WTC11 (cell line): ENCODE measurements at regions not wholly inside any gene's neighbourhood (a gene's known extent, or its start where the extent isn't known, plus 50 kb on each side); places are given as distances from the start of the nearest gene placed in this dataset.

ENCODE experiments used
- ATAC-seq: fragments of 200-7000 bp; cut with Tn5 transposase; 2 replicates; pipeline ENCODE4 v1.10.0; 2021; ENCODE audit warnings: mild to moderate bottlenecking, moderate library complexity
- CTCF ChIA-PET: fragments of 300-600 bp; sonication (Branson Sonifier 250); formaldehyde crosslinking; loops from one replicate; lab custom pipeline; 2021; ENCODE audit warnings: antibody characterized with exemption; lab: Charles Lee
- POLR2A ChIA-PET: fragments of 350-600 bp; sonication (Branson Sonifier 250); formaldehyde crosslinking; loops from one replicate; lab custom pipeline; 2021; ENCODE audit warnings: antibody characterized with exemption; lab: Charles Lee
- DNase-seq: peaks from one replicate; pipeline ENCODE4 v3.0.0; 2021; ENCODE audit warnings: low spot score
- H3K27ac Mint-ChIP-seq: 2 replicates; pipeline ENCODE4 v1.8.0; 2021; ENCODE audit warnings: mixed read lengths
- H3K27me3 Mint-ChIP-seq: 2 replicates; pipeline ENCODE4 v1.8.0; 2021; ENCODE audit warnings: low read depth, mild to moderate bottlenecking, moderate library complexity, mixed read lengths
- H3K36me3 Mint-ChIP-seq: 2 replicates; pipeline ENCODE4 v1.8.0; 2021; ENCODE audit warnings: mixed read lengths
- H3K4me1 Mint-ChIP-seq: 2 replicates; pipeline ENCODE4 v1.8.0; 2022; ENCODE audit warnings: mixed read lengths
- H3K4me3 Mint-ChIP-seq: 2 replicates; pipeline ENCODE4 v1.8.0; 2021; ENCODE audit warnings: mild to moderate bottlenecking, moderate library complexity, mixed read lengths
- H3K9me3 Mint-ChIP-seq: 2 replicates; pipeline ENCODE4 v1.8.0; 2021; ENCODE audit warnings: mixed read lengths
- CREB1 ChIP-seq: sonication (generic); formaldehyde crosslinking; IDR thresholded peaks from 2 replicates; pipeline ENCODE4 v1.8.0; 2023; ENCODE audit warnings: mild to moderate bottlenecking, missing genetic modification reagents
- CREM ChIP-seq: sonication (generic); formaldehyde crosslinking; IDR thresholded peaks from 2 replicates; pipeline ENCODE4 v1.8.1; 2022; ENCODE audit warnings: mild to moderate bottlenecking, missing genetic modification reagents, moderate library complexity
- ELF4 ChIP-seq: sonication (generic); formaldehyde crosslinking; IDR thresholded peaks from 2 replicates; pipeline ENCODE4 v1.8.1; 2022; ENCODE audit warnings: low read depth, mild to moderate bottlenecking, moderate library complexity, missing genetic modification reagents
- FOXP1 ChIP-seq: sonication (generic); formaldehyde crosslinking; IDR thresholded peaks from 2 replicates; pipeline ENCODE4 v1.8.0; 2022; ENCODE audit warnings: missing genetic modification reagents, mild to moderate bottlenecking, moderate library complexity, borderline replicate concordance
- GABPB1 ChIP-seq: sonication (generic); formaldehyde crosslinking; IDR thresholded peaks from 2 replicates; pipeline ENCODE4 v1.8.1; 2023; ENCODE audit warnings: mild to moderate bottlenecking, missing genetic modification reagents
- HMGA2 ChIP-seq: fragments of 250-450 bp; sonication (Bioruptor Pico); IDR thresholded peaks from 2 replicates; pipeline ENCODE4 v1.4.0; 2021; ENCODE audit warnings: mild to moderate bottlenecking, moderate library complexity
- MAX ChIP-seq: sonication (generic); formaldehyde crosslinking; IDR thresholded peaks from 2 replicates; pipeline ENCODE4 v1.8.0; 2022; ENCODE audit warnings: mild to moderate bottlenecking, missing genetic modification reagents
- MXD4 ChIP-seq: fragments of 250-450 bp; sonication (Bioruptor Pico); IDR thresholded peaks from 2 replicates; pipeline ENCODE4 v1.8.0; 2021; ENCODE audit warnings: mild to moderate bottlenecking, moderate library complexity, borderline replicate concordance
- NR2C2 ChIP-seq: sonication (generic); formaldehyde crosslinking; IDR thresholded peaks from 2 replicates; pipeline ENCODE4 v1.8.0; 2022; ENCODE audit warnings: mild to moderate bottlenecking, missing genetic modification reagents
- RORB ChIP-seq: fragments of 250-450 bp; sonication (Bioruptor Pico); IDR thresholded peaks from 2 replicates; pipeline ENCODE4 v1.9.0; 2021; ENCODE audit warnings: mild to moderate bottlenecking
- SP1 ChIP-seq: sonication (generic); formaldehyde crosslinking; conservative IDR thresholded peaks from 2 replicates; pipeline ENCODE4 v1.8.1; 2022; ENCODE audit warnings: missing genetic modification reagents
- TP53 ChIP-seq: sonication (generic); formaldehyde crosslinking; IDR thresholded peaks from 2 replicates; pipeline ENCODE4 v1.8.1; 2023; ENCODE audit warnings: mild to moderate bottlenecking, missing genetic modification reagents
- ZNF263 ChIP-seq: sonication (generic); formaldehyde crosslinking; IDR thresholded peaks from 2 replicates; pipeline ENCODE4 v1.8.1; 2022; ENCODE audit warnings: low read depth, mild to moderate bottlenecking, moderate library complexity, missing genetic modification reagents
- ZNF396 ChIP-seq: fragments of 250-450 bp; sonication (Bioruptor Pico); IDR thresholded peaks from 2 replicates; pipeline ENCODE4 v1.8.0; 2021; ENCODE audit warnings: mild to moderate bottlenecking, moderate library complexity, borderline replicate concordance
- ZNF416 ChIP-seq: fragments of 250-450 bp; sonication (Bioruptor Pico); IDR thresholded peaks from 2 replicates; pipeline ENCODE4 v1.9.0; 2021; ENCODE audit warnings: mild to moderate bottlenecking, inconsistent platforms
- ZNF512 ChIP-seq: sonication (generic); formaldehyde crosslinking; IDR thresholded peaks from 2 replicates; pipeline ENCODE4 v1.8.1; 2022; ENCODE audit warnings: missing genetic modification reagents, borderline replicate concordance
- TF ChIP-seq, protein P1 (sequence below): fragments of 200-600 bp; IDR thresholded peaks from 2 replicates; pipeline ENCODE4 v1.8.0; 2022; ENCODE audit warnings: antibody characterized with exemption

DNA sequence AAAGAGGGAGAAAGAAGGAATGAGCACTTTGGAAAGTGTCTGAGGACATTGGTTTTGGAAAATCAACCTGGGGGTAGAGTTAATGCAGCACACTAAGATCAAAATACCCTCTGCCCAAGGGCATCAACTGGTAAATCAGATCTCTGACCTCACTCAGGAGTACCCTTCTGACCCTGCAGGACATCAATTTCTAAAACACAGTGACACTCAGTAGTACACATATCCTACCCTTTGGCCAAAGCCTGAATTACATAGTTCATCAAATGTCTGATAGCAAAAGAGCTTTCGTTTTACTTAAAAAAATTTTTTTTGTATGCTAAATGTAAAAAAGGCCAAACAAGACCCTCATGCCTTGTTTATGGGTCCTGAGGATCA is 118.4 kb upstream of the CTNNA2 start:
- peak overlapping the region; percentile 79 for H3K27ac Mint-ChIP-seq
- H3K27me3 Mint-ChIP-seq = no peaks in the 10 kb centered on the region
- no peak for TF ChIP-seq ELF4 (CRISPR knock-in tag)
- TF ChIP-seq, all 79 proteins: peak for 0
- Mint-ChIP-seq H3K4me3 (no peak overlapping the region), H3K36me3 (no peaks in the 10 kb centered on the region), H3K4me1 (peaks cover 18% of the 10 kb centered on the region), H3K9me3 (no peaks in the 10 kb centered on the region)
- no peak for DNase-seq
- ChIA-PET POLR2A (no interaction called here), CTCF (no interaction called here)
- ATAC-seq = no peak

- Mint-ChIP-seq H3K27me3 (no peaks in the 10 kb centered on the region), H3K9me3 (no peaks in the 10 kb centered on the region), H3K36me3 (no peaks in the 10 kb centered on the region), H3K4me1 (peaks cover 18% of the 10 kb centered on the region), H3K27ac (peak overlapping the region; percentile 79), H3K4me3 (no peak overlapping the region)
- CTCF ChIA-PET = interaction anchor here (0.9 to 1.3 kb wide), 4 partner anchors 40 to 845 kb away, joined by 3 read pairs; no protein-coding TSS in a partner anchor
- DNase-seq = peak; percentile 25
- TF ChIP-seq GABPB1 (CRISPR knock-in tag) = peak; percentile 72
- TF ChIP-seq MAX (CRISPR knock-in tag) = no peak
- no peak for TF ChIP-seq TP53 (CRISPR knock-in tag)
- POLR2A ChIA-PET = interaction anchor here (0.6 kb wide), 1 partner anchor 35 kb away, joined by 6 read pairs; no protein-coding TSS in a partner anchor
- peak; percentile 97 for ATAC-seq
Observed at GRCh38 chr2:79393806-79394484, 118.9 kb upstream of the CTNNA2 start.

- ATAC-seq (no peak), DNase-seq (no peak)
- Mint-ChIP-seq H3K36me3 (no peaks in the 10 kb centered on the region), H3K9me3 (no peaks in the 10 kb centered on the region), H3K27me3 (no peaks in the 10 kb centered on the region), H3K4me3 (no peak overlapping the region), H3K27ac (no peak overlapping the region), H3K4me1 (peaks cover 14% of the 10 kb centered on the region)
- no peak for TF ChIP-seq RORB (CRISPR knock-in tag)
- TF ChIP-seq ZNF512 (CRISPR knock-in tag) = no peak
- no peak for TF ChIP-seq MAX (CRISPR knock-in tag)
- no peak for TF ChIP-seq NR2C2
- TF ChIP-seq ZNF396 (CRISPR knock-in tag) = no peak
- TF ChIP-seq SP1 (CRISPR knock-in tag) = no peak
- no peak for TF ChIP-seq CREB1 (CRISPR knock-in tag)
- ChIA-PET CTCF (interaction anchor here (0.9 to 1.3 kb wide), 4 partner anchors 40 to 846 kb away, joined by 3 read pairs; no protein-coding TSS in a partner anchor), POLR2A (interaction anchor here (0.5 to 0.6 kb wide), 2 partner anchors 35 to 1119 kb away, joined by 3 to 6 read pairs; no protein-coding TSS in a partner anchor)
Observed at GRCh38 chr2:79393107-79393685, 119.7 kb upstream of the CTNNA2 start.

- no peak for DNase-seq
- CTCF ChIA-PET = no interaction called here
- Mint-ChIP-seq H3K4me3 (no peak overlapping the region), H3K36me3 (no peaks in the 10 kb centered on the region), H3K27me3 (no peaks in the 10 kb centered on the region), H3K4me1 (peaks cover 13% of the 10 kb centered on the region), H3K9me3 (no peaks in the 10 kb centered on the region), H3K27ac (no peak overlapping the region)
- ATAC-seq = no peak
- POLR2A ChIA-PET = no interaction called here
- no peak for TF ChIP-seq FOXP1 (CRISPR knock-in tag)
- TF ChIP-seq, all 79 proteins: peak for 0
Observed at GRCh38 chr2:79389481-79389880, 123.4 kb upstream of the CTNNA2 start.

DNA sequence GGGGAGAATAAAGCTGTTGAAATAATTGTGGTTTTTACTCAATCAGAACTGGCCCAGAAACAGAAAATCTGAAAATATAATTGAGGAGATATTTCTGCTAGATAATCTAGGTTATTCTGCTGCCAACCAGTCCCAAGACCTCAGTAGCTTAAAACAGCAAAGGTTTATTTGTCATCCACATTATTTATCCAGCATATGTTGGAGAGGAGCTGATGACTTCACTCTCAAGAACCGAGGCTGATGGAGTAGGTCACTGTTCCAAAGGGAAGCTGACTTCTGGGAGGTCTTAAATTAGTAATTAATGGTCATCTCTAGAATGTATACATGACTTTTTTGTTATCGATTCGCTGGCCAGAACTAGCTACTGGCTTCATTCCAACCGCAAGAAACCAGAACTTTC is 124.8 kb upstream of the CTNNA2 start:
- POLR2A ChIA-PET = interaction anchor here (0.8 kb wide), 1 partner anchor 10 kb away, joined by 4 read pairs; no protein-coding TSS in a partner anchor
- no peak for ATAC-seq
- H3K36me3 Mint-ChIP-seq = no peaks in the 10 kb centered on the region
- TF ChIP-seq ZNF416 (CRISPR knock-in tag) (no peak), ZNF263 (CRISPR knock-in tag) (no peak), CREM (no peak), SP1 (CRISPR knock-in tag) (no peak), MXD4 (no peak), HMGA2 (CRISPR knock-in tag) (no peak)
- TF ChIP-seq, protein P1, sequence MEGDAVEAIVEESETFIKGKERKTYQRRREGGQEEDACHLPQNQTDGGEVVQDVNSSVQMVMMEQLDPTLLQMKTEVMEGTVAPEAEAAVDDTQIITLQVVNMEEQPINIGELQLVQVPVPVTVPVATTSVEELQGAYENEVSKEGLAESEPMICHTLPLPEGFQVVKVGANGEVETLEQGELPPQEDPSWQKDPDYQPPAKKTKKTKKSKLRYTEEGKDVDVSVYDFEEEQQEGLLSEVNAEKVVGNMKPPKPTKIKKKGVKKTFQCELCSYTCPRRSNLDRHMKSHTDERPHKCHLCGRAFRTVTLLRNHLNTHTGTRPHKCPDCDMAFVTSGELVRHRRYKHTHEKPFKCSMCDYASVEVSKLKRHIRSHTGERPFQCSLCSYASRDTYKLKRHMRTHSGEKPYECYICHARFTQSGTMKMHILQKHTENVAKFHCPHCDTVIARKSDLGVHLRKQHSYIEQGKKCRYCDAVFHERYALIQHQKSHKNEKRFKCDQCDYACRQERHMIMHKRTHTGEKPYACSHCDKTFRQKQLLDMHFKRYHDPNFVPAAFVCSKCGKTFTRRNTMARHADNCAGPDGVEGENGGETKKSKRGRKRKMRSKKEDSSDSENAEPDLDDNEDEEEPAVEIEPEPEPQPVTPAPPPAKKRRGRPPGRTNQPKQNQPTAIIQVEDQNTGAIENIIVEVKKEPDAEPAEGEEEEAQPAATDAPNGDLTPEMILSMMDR = no peak
- TF ChIP-seq, all 79 proteins: peak for 0
- CTCF ChIA-PET = interaction anchor here (0.8 kb wide), 1 partner anchor 148 kb away, joined by 3 read pairs; no protein-coding TSS in a partner anchor
- Mint-ChIP-seq H3K9me3 (no peaks in the 10 kb centered on the region), H3K27me3 (no peaks in the 10 kb centered on the region), H3K4me3 (no peak overlapping the region), H3K4me1 (no peaks in the 10 kb centered on the region), H3K27ac (no peak overlapping the region)
- DNase-seq = no peak
